GM21381 (cell line): ENCODE measurements at regions not wholly inside any gene's neighbourhood (a gene's known extent, or its start where the extent isn't known, plus 50 kb on each side); places are given as distances from the start of the nearest gene placed in this dataset.

Source experiments
- ATAC-seq: cut with Tn5 transposase; IDR thresholded peaks from one replicate; pipeline ENCODE4 v1.9.1; 2021; ENCODE audit warnings: mild to moderate bottlenecking, moderate library complexity; ENCODE audit not compliant: unreplicated experiment

- no peak for ATAC-seq
These were observed 170.2 kb upstream of the C9orf72 start for GRCh38 chr9:27743490-27743889.

DNA sequence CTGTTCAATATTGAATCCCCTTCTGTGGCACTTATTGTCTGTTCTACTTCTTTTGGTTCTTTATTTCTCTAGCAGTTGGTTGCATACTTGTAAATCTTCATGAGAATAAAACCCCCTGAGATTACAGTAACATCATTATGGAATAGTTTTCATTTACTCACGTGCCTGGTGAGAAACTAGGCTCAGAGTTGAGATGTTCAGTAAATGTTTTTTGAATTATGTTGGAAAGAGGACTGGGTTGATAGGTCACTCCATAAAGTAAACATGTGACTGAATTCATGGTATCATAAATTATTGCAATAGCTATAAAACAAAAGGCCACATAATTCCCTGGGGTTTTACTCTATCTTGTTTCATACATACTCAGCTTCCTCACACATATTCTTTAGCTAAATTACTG, 174.2 kb upstream of the C9orf72 start:
- no peak for ATAC-seq

- ATAC-seq = no peak
These were observed 176.6 kb upstream of the C9orf72 start for GRCh38 chr9:27749838-27750237.

DNA sequence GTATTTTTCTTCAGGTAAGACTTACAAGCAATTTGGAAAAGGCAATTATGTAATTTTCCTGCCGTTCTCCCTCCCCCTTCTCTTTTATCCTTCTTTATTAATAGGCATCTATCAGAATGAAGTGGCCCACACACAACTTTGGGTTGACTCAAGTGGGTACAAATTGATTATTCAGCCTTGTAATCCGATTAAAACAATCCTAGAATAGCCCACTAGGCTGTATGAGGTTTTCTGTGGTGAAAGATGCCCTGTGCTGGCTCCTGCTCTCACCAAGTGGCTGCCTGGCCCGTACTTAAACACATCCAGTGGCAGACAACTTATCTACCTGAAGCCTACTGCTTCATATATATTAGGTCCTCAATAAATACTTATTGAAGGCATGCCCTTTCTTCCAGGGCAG, 177.3 kb upstream of the C9orf72 start:
- no peak for ATAC-seq

DNA sequence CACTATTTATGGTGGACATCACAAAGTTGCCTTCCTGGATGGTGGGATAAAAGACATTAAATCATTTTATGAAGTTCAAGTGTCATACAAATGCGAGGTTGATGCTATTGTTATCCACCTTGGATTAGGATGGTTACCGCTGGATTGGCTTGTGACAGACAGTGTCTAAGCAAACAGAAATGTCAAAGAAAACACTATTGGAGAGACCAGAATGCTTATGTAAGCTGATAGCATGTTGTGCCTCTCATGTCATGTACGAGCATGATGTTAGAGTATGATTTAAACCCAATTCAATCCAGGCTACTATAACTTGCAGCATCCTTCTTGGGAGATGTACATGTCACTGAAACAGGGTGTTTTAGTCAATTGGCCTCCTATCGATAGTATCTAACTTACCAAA, 178.8 kb upstream of the C9orf72 start:
- no peak for ATAC-seq

DNA sequence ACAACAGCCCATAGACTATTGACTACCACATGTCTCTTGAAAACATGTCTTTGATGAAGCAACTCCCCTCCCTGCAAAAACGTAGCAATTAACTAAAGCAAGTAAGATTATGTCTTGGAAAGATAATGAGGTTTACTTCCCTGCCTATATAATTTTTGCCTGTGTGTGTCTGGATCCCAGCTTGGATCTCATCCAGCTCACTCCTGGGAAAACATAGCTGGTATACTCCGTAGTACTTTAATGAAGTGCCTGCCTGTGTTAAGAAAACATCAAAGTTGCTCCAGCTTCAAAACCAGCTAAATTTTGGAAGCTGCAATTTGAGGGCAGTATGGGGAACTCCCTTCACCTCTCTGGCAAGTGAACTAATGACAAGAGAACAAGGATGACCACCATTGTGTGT, 182.6 kb upstream of the C9orf72 start:
- no peak for ATAC-seq

- ATAC-seq = no peak
These were observed 183.1 kb upstream of the C9orf72 start for GRCh38 chr9:27756418-27756817.

GRCh38 chr9:27763831-27764230, 190.6 kb upstream of the C9orf72 start:
- ATAC-seq = no peak

- ATAC-seq = no peak
These were observed 192.2 kb upstream of the C9orf72 start for GRCh38 chr9:27765266-27766072.

DNA sequence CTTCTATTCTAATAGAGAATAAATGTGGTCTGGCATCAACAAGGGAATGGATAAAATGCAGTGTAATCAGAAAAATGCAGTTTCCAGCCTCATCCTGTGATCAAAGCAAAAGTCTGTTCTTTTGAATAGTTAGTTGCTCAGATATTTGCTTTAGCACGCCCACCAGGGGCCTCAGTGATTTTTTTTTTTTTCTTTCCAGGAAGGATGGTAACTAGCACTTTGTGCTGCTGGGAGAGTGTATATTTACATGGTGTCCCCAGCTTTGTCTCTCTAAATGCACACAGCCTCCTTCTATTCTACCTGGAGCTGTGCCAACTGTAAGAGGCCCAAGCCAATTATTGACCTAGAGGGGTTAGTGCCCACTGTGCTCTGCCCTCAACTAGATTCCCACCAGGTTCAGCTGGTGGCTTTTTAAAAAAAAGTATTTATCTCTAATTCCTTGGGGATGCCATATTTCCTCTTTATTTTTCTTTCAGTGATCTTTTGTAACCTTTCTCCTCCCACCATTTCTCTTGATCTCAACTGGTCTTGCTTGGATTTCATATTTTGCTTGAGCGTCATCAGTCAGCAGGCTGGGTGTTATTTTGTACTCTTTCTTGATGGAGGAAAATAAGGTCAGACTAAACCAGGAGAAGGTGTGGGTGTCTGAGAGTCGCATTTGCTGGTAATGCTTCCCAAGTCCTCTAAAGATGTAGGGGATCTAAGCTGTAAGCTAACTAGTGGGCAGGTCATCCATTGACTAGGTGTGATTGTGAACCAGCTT, 193.0 kb upstream of the C9orf72 start:
- ATAC-seq = no peak

DNA sequence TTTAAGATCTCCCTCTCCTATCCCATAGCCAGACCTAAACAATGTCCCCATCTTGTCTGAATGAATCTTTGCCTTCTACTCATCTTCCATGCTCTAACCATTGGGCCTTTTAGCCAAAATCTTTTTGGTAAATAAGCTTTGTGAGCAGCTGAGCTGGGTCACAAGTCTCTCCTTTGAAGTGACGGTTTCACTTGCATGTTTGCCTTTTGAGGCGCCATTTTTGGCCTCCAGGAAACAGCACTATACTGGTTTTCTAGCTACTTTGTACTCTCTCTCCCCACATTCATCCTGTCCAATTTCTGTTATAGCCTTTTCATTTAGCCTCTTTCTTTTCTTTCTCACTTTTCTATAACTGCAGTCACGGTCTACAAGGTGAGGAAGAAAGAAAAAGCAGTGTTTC, 195.5 kb upstream of the C9orf72 start:
- ATAC-seq = no peak

DNA sequence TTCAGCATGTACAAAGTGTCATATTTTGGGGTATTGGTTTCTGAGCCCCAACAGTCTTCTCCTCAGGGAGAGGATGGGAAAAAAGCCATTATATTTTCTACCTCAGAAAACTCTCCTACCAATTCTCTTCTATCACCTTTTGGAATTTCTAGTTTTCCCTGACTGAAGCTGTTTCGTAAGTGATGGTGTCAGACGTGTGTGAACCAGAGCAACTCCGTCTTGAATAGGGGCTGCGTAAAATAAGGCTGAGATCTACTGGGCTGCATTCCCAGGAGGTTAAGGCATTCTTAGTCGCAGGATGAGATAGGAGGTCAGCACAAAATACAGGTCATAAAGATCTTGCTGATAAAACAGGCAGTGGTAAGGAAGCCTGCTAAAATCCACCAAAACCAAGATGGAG, 197.3 kb upstream of the C9orf72 start:
- no peak for ATAC-seq

GRCh38 chr9:27771803-27772545, 198.7 kb upstream of the C9orf72 start:
- ATAC-seq = no peak

DNA sequence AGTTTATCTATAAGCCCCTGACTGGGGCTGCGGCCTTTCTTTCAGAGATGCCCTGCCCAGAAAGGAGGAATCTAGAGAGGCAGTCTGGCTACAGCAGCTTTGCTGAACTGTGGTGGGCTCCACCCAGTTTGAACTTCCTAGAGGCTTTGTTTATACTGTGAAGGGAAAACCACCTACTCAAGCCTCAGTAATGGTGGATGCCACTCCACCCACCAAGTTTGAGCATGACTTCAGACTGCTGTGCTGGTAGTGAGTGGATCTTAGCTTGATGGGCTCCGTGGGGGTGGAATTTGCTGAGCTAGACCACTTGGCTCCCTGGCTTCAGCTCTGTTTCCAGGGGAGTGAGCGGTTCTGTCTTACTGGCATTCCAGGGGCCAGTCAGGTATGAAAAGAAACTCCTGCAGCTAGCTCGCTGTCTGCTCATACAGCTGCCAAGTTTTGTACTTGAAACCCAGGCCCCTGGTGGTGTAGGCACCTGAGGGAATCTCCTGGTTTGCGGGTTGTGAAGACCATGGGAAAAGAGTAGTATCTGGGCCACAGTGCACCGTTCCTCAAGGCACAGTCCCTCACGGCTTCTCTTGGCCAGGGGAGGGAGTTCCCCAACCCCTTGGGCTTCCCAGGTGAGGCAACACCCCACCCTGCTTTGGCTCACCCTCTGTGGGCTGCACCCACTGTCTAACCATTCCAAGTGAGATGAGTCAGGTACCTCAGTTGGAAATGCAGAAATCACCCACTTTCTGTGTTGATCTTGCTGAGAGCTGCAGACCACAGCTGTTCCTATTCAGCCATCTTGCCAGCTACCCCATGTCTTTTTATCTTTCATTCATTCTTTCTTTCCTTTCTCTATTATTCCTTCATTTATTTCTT, 211.8 kb upstream of the C9orf72 start:
- peak; percentile 48 for ATAC-seq

GRCh38 chr9:27785714-27786100, 212.4 kb upstream of the C9orf72 start:
- peak; percentile 76 for ATAC-seq

DNA sequence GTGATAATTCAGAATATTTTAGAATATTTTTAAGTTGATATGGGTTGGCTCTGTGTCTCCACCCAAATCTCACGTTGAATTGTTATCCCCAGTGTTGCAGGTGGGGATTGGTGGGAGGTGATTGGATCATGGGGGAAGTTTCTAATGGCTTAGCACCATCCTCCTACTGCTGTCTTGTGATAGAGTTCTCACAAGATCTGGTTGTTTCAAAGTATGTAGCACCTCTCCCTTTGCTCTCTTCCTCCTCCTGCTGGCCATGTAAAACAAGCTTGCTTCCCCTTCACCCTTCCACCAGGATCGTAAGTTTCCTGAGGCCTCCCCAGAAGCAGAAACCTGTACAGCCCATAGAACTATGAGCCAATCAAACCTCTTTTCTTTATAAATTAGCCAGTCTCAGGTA, 214.6 kb upstream of the C9orf72 start:
- no peak for ATAC-seq

DNA sequence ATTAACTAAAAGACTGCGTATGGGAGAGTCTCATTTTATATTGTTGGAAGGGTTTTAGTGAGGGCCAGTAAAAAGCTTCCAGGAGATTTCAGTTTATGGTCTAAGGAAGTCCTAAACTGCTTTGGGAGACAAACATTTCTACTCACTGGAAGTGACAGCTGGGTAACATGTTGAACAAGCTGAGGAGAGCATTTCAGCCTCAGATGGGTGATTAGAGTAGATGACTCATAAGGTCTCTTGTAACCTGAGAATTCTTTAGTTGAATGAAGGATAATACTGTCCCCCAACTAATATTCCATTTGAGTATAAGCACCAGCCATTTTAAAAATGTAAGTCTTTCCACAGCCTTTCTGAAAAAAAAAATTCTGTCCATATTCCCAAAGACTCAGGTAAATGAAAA, 218.0 kb upstream of the C9orf72 start:
- ATAC-seq = no peak

GRCh38 chr9:27792971-27793689, 219.8 kb upstream of the C9orf72 start:
- ATAC-seq = no peak

GRCh38 chr9:27799326-27799725, 226.0 kb upstream of the C9orf72 start:
- ATAC-seq = no peak

DNA sequence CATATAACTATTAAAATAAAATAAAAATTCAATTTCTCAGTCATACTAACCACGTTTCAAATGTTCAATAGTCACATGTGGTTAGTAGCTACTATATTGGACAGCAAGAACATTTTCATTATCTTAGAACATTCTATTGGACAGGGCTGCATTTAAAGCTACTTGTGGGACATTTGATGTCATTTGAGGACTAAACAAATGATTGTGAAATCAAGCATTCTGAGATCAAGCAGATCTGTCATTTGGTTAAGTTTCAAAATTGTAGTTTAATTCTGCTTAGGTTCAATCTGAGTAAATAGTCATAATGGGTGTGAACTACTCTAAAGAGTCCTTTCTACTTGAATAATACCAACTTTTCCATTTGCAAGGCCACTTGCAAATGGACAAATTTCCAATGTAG, 226.9 kb upstream of the C9orf72 start:
- ATAC-seq = no peak
